ENCODE measurements at regions not wholly inside any gene's neighbourhood (a gene's known extent, or its start where the extent isn't known, plus 50 kb on each side); places are given as distances from the start of the nearest gene placed in this dataset.

DNA sequence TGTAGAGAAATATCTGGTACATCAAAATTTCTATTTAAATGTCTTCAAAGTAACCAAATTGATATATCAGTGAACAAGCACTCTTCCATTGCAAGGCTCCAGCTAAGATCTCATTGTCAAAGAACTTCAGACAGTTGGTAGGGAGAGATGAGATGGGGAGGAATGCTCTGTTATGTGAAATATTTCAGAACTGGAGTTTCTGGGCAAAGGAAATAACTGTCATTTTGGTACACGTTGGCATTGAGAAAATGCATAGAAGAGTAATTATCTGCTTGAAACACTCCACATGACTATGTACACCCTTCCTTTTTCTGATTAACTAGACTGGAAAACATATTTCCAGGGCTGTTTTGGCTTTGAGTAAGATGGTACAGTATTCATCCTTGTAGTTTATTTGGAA, 297.5 kb upstream of the RASGRP1 start:
- no peak for DNase-seq

DNA sequence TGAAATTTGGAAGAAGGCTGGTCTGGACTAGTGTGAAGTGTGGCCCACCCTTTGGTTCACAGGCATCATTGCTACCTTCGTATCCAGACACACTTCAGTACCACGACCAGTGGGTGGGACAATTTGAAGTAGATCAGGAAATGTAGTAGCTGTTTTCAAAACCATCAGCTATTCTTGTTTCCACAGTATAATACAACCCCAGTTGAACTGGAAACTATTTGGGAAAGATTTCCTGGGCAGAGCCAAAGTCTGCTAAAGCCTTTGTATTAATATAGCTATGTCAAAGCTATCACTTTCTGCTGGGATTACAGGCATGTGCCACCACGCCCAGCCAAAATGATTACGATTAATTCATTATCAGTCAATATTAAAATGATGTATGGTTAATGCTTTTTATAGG, 298.8 kb upstream of the RASGRP1 start:
- DNase-seq: no peak

DNA sequence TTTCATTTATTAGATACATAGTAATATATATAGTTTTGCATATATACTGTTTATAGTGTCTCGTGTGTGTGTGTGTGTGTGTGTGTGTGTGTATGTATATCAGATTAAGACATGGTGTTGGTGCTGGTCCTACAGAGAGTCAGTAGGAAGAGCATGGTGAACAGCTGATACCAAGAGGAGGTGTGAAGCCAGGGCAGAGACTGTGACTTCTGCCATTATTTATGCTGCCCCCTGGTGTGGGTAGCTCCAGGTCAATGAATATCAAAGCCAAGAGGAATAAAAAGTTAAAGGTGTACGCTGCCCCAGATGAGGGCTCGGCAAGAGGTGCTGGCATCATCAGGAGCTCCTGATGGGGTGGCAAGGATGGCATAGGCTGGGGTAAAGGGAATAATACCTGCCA, 299.5 kb upstream of the RASGRP1 start:
- no peak for DNase-seq

DNA sequence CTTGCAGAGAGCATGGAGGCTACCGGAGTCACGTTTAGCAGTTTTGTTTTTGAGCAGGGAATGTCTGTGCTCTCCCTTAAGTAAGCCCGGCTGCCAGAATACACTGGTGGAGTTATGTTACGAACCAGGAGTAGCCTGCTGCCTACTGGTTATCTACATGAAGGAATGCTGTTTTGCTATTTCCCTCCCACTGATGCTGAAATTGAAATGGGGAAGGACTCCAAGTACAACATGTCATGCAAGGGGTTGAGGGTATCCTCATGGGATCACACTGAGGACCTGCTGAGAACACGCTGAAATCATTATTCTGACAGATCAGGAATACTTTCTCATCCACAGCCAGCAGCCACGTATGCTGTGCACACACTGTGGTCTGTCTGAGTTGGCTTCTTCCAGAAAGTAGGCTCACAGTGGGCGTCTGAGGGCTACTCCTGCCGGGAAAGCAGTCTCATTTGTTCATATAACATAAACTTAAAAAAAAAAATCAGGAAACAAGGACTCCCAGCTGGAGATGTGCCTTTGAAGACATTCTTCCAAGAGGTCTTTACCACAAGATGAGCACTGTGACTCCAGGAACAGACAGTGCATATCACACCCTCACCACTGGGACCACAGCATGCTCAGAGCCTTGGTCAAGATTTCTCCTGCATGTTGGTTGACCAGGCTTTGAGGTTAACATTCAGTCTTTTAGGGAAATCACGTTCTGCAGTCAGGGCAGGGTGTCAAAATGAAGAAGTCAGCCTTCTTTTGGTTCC, 300.4 kb upstream of the RASGRP1 start:
- peak in 3 of 4 experiments; percentile 36 to 62 (median 43) for DNase-seq

DNA sequence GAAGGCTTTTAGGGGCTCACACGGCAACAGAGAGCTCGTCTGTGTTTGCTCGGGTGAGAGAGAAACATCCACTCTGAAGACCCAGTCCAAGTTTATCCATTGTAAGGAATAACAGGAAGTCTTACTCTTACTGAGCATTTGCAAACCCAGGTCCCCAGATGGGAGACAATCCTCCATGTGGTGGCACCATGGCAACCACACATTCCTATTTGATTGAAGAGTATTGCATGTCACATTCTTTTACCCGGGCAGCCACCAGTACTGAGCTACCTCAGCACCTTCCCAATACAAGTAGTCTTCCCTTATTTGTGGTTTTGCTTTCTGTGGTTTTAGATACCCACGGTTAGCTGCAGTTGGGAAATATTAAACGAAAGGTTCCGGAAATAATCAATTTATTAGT, 302.9 kb upstream of the RASGRP1 start:
- no peak for DNase-seq

- peak; percentile 6 to 41 (median 33) for DNase-seq
Observed at GRCh38 chr15:38868326-38869114, 303.9 kb upstream of the RASGRP1 start.

- DNase-seq: no peak
Observed at GRCh38 chr15:38871638-38872037, 307.0 kb upstream of the RASGRP1 start.

- DNase-seq: no peak
Observed at GRCh38 chr15:38872732-38873131, 308.1 kb upstream of the RASGRP1 start.

DNA sequence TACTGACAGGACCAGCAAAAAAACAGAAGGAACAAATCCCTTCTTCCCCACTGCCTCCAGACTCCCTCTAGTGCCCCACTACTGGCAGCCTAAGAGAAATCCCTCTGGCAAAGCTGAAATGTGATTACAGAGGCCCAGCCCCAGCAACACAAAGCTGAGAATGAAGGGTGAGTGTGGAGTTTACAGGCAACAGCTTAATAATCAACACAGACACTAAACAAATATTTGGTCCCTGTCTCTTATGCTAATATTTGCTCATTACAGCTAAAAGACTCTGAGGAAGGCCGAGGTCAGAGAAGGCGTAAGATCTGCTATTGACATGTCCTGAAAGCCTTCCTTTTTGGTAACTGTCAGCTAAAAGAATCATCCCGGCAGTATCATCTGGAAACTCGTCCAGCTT, 308.5 kb upstream of the RASGRP1 start:
- no peak for DNase-seq

- no peak for DNase-seq
Observed at GRCh38 chr15:38874464-38874863, 309.9 kb upstream of the RASGRP1 start.

DNA sequence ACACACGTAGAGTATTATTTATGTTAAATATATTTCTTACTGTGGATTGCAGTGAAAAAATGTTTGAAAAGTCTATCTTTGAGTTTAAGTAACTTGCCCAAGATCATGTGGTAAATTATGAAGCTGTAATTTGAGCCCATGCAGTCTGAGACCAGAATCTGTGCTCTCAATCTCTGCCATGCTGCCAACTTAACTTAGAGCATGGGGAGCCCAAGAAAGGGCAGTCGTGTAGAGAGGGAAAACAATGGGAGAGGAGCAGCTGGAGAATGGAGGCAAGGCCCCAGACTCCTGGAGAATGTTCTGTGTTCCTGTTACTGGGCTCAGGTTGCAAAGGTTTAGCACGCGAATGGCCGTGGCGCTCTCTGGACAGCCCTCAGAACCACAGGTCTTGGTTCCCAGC, 311.6 kb upstream of the RASGRP1 start:
- no peak for DNase-seq

GRCh38 chr15:38876621-38877020, 312.0 kb upstream of the RASGRP1 start:
- DNase-seq: no peak

- no peak for DNase-seq
Observed at GRCh38 chr15:38877471-38877870, 312.9 kb upstream of the RASGRP1 start.

DNA sequence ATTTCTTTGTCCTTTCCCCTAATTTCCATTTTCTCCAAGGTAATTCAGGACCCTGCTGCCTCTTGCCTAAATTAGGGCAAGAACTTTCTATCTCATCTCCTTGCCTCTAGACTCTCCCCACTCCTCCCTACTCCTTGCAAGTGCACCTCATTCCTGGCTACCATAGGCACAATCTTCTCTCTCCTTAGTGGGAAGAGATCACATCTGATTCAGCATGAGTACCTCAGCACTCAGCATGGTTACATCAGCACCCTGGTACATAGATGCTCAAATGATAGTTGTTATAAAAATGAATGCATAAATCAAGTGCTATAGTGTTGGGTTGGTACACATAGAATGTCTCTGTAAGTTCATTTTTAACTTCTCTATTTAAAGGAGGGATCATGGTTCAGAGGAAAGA, 313.4 kb upstream of the RASGRP1 start:
- no peak for DNase-seq

GRCh38 chr15:38878926-38879325, 314.3 kb upstream of the RASGRP1 start:
- no peak for DNase-seq

- DNase-seq: no peak
Observed at GRCh38 chr15:38879909-38880471, 315.4 kb upstream of the RASGRP1 start.

GRCh38 chr15:38882221-38882620, 317.6 kb upstream of the RASGRP1 start:
- peak in 2 of 4 experiments; percentile 32 to 47 for DNase-seq

DNA sequence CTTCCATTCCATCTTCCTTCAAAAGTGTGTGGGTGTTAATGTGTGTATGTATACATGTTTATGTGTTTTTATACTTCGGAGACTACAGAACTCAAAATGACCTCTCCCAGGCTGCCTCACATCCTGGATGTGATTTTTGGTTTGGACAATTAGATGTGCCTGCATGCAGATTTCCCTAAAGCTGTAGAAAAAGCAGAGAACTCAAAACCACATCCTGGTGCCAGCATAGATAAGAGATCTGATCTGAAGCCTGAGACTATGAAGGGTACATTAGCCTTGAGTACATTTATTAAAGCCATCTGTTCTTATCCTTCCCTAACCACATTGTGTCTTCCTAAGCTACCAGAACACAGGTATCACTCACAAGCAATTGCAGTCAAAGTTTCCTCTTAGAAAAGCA, 319.4 kb upstream of the RASGRP1 start:
- no peak for DNase-seq

DNA sequence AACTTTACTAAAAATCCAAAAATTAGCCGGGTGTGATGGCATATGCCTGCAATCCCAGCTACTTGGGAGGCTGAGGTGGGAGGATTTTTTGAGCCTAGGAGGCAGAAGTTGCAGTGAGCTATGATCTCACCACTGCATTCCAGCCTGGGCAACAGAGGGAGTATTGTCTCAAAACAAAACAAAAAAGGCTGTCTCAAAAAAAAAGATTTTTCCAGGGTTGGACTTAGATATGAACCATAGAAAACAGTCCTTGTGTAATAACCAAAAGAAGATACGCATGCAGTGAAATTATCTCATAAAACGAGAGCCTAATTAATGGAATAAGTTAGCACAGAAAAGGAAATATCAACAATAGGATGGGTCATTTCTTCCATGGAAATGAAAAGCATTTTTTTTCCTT, 320.4 kb upstream of the RASGRP1 start:
- no peak for DNase-seq

DNA sequence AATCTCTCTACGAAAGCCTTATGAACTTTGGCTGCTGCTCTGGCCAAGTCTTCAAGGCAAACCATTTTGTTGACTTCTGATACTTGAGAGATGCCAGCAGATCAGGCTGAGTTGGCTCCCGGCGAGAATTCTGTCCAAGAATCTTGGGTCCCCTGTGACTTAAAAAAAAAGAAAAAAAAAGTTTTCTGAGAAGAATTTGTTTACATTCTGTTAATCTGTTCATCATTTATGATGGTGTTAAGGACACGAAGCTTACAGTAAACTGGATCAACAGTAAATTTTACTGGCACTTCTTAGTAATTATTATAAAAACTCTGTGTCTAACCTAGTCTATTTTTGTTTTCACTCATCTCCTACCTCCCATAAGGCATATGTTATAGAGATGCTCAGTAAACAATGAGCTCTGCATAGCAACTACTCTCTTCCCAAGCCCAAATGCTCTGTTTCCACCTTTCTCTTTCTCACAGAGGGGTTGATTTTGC, 320.9 kb upstream of the RASGRP1 start:
- no peak for DNase-seq

GRCh38 chr15:38886315-38887163, 321.9 kb upstream of the RASGRP1 start:
- peak in 3 of 4 experiments; percentile 23 to 63 (median 44) for DNase-seq

GRCh38 chr15:38888701-38889221, 324.1 kb upstream of the RASGRP1 start:
- no peak for DNase-seq

Data from suppressor macrophage (primary cell).